HG02938 (cell line): ENCODE measurements at regions not wholly inside any gene's neighbourhood (a gene's known extent, or its start where the extent isn't known, plus 50 kb on each side); places are given as distances from the start of the nearest gene placed in this dataset.
"Not testable (repeated sequence)": the region's sequence is repeated elsewhere in the genome, so short reads cannot be mapped to it uniquely, and the experiment has no call there.

Source experiments
- ATAC-seq: cut with Tn5 transposase; IDR thresholded peaks from one replicate; pipeline ENCODE4 v1.9.1; 2021; ENCODE audit warnings: mild to moderate bottlenecking, moderate library complexity; ENCODE audit not compliant: unreplicated experiment

GRCh38 chr7:69276011-69276729 lies 322.1 kb upstream of the AUTS2 start:
- no peak for ATAC-seq

- no peak for ATAC-seq
These were observed 320.9 kb upstream of the AUTS2 start for GRCh38 chr7:69277366-69277765.

- no peak for ATAC-seq
These were observed 315.3 kb upstream of the AUTS2 start for GRCh38 chr7:69282946-69283345.

GRCh38 chr7:69283421-69283820 lies 314.9 kb upstream of the AUTS2 start:
- no peak for ATAC-seq

- no peak for ATAC-seq
These were observed 312.4 kb upstream of the AUTS2 start for GRCh38 chr7:69285854-69286253.

GRCh38 chr7:69295977-69296376 lies 302.3 kb upstream of the AUTS2 start:
- no peak for ATAC-seq

- no peak for ATAC-seq
These were observed 297.0 kb upstream of the AUTS2 start for GRCh38 chr7:69301253-69301652.

GRCh38 chr7:69309601-69310000 lies 288.7 kb upstream of the AUTS2 start:
- no peak for ATAC-seq

GRCh38 chr7:69311489-69311888 lies 286.8 kb upstream of the AUTS2 start:
- ATAC-seq = no peak

- ATAC-seq = not testable (repeated sequence)
These were observed 284.4 kb upstream of the AUTS2 start for GRCh38 chr7:69313852-69314251.

GRCh38 chr7:69318794-69319193 lies 279.5 kb upstream of the AUTS2 start:
- no peak for ATAC-seq

- no peak for ATAC-seq
These were observed 269.8 kb upstream of the AUTS2 start for GRCh38 chr7:69328516-69328915.

GRCh38 chr7:69334701-69335100 lies 263.6 kb upstream of the AUTS2 start:
- ATAC-seq = no peak

- ATAC-seq = no peak
These were observed 262.9 kb upstream of the AUTS2 start for GRCh38 chr7:69335331-69335730.

- ATAC-seq = no peak
These were observed 261.3 kb upstream of the AUTS2 start for GRCh38 chr7:69336976-69337375.

GRCh38 chr7:69338144-69338543 lies 260.1 kb upstream of the AUTS2 start:
- ATAC-seq = no peak

- ATAC-seq = no peak
These were observed 257.0 kb upstream of the AUTS2 start for GRCh38 chr7:69341288-69341687.

- no peak for ATAC-seq
These were observed 256.0 kb upstream of the AUTS2 start for GRCh38 chr7:69342154-69342884.

- ATAC-seq = no peak
These were observed 249.0 kb upstream of the AUTS2 start for GRCh38 chr7:69349291-69349690.

GRCh38 chr7:69358163-69358821 lies 240.0 kb upstream of the AUTS2 start:
- no peak for ATAC-seq

GRCh38 chr7:69359003-69359700 lies 239.1 kb upstream of the AUTS2 start:
- no peak for ATAC-seq
